Spleen (tissue), 11 donors: ENCODE measurements at regions not wholly inside any gene's neighbourhood (a gene's known extent, or its start where the extent isn't known, plus 50 kb on each side); places are given as distances from the start of the nearest gene placed in this dataset.

Experiments used
- DNase-seq: peaks from one replicate; pipeline ENCODE4 v3.0.0-alpha.2; 2020
- H3K27ac ChIP-seq, 8 donors: fragments of 200-600 bp; sonication (generic) in 7 of 8; 1 replicate in 4 of 8; 2 replicates in 4 of 8; pipeline versions ENCODE4 v1.5.0 to v1.8.0; 2016 to 2021; ENCODE audit warnings: inconsistent platforms in 4 of 8, mild to moderate bottlenecking in 4 of 8, moderate library complexity in 1 of 8
- H3K27me3 ChIP-seq, 7 donors: fragments of 200-600 bp; sonication (generic) in 6 of 7; replicated peaks in 1 of 7; 1 replicate in 4 of 7; 2 replicates in 3 of 7; pipeline versions ENCODE4 v1.5.0 to v1.8.0; 2016 to 2021; ENCODE audit warnings: inconsistent platforms in 3 of 7, mild to moderate bottlenecking in 1 of 7
- H3K36me3 ChIP-seq, 6 donors: fragments of 200-600 bp; sonication (generic) in 5 of 6; 1 replicate in 4 of 6; 2 replicates in 2 of 6; pipeline versions ENCODE4 v1.5.0 to v1.8.0; 2016 to 2021; ENCODE audit warnings: inconsistent platforms in 2 of 6
- H3K4me1 ChIP-seq, 6 donors: fragments of 200-600 bp; sonication (generic) in 5 of 6; 1 replicate in 3 of 6; 2 replicates in 3 of 6; pipeline versions ENCODE4 v1.5.0 to v1.8.0; 2016 to 2021; ENCODE audit warnings: inconsistent platforms in 3 of 6
- H3K4me3 ChIP-seq, 8 donors: fragments of 200-600 bp; sonication (generic) in 7 of 8; 1 replicate in 4 of 8; 2 replicates in 4 of 8; pipeline versions ENCODE4 v1.5.0 to v1.8.0; 2016 to 2021; ENCODE audit warnings: inconsistent platforms in 4 of 8, mild to moderate bottlenecking in 4 of 8, moderate library complexity in 2 of 8
- H3K9me3 ChIP-seq, 8 donors: fragments of 200-600 bp; sonication (generic) in 7 of 8; 1 replicate in 4 of 8; 2 replicates in 4 of 8; pipeline versions ENCODE4 v1.5.0 to v1.8.0; 2016 to 2021; ENCODE audit warnings: inconsistent platforms in 4 of 8
- CTCF ChIP-seq, 11 experiments: fragments of 200-600 bp in 7 of 11; fragments of 450-650 bp in 4 of 11; sonication (generic) in 4 of 11; IDR thresholded peaks in 8 of 11; conservative IDR thresholded peaks in 3 of 11; 1 replicate in 7 of 11; 2 replicates in 4 of 11; pipeline versions ENCODE4 v1.4.0 to v1.8.0; 2016 to 2021; ENCODE audit warnings: antibody characterized with exemption in 11 of 11, inconsistent platforms in 4 of 11, mild to moderate bottlenecking in 1 of 11
- POLR2A ChIP-seq, 3 donors: fragments of 450-650 bp; IDR thresholded peaks; one replicate each; pipeline ENCODE4 v1.5.1; 2017; ENCODE audit warnings: antibody characterized with exemption in 3 of 3, mild to moderate bottlenecking in 1 of 3
- POLR2AphosphoS5 ChIP-seq, 3 donors: sonication (generic); formaldehyde crosslinking; IDR thresholded peaks; one replicate each; pipeline ENCODE4 v1.5.1; 2017; ENCODE audit warnings: antibody characterized with exemption in 3 of 3
- WGBS, 5 donors: extraction: QIAGEN DNeasy Blood & Tissue Kit in 3 of 5; methylation state at CpG; one replicate each; pipeline versions ENCODE4 v1.1.5 to v1.1.7; 2013 to 2018; 5-methylcytosine and 5-hydroxymethylcytosine counted together
- intact Hi-C: fragments of 100-400 bp; cut with DNase I; formaldehyde crosslinking; loops from one replicate; pipeline ENCODE4 v1.15.0; 2023; ENCODE audit warnings: low total_unique reads
- donor health status: healthy with polysubstance abuse.
- donor health status: DM: no; HTN: no; CAD: no; lungs with moderate emphysema.
- donor health status: DM: no; HTN: no; CAD: no.
- donor health status: Bipolar disorder and iron deficiency.
- donor health status: healthy.
- donor health status: DM: no; HTN: no; CAD: no.
- donor health status: DM: yes; HTN: yes; CAD: no.

DNA sequence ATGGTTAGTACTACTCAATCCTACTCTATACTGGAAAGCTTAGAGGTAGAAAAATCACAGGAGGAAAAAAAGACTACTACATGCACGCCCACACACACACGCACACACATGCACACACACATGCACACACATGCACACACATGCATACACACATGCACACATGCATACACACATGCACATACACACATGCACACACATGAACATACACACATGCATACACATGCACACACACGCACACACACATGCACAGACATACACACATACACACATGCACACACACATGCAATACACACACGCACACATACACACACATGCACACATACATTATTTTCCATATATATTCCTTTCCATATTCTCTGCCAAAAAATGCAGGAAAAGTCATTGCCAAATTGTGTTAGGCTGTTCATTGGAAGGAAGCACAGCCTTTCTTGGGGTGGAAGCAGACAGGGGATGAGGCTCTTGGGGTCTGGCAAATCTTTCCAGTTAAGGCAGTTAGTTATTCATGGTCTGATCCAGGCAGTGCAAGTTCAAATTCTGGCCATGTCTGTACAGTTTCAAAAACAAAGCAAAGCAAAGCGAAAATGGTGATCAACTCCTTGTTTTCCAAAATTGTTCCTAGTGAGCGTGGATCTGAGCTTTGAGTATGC lies 187.9 kb upstream of the EGFLAM start:
- no peaks in the 10 kb centered on the region for H3K36me3 ChIP-seq

GRCh38 chr5:38069360-38069759 lies 189.0 kb upstream of the EGFLAM start:
- Histone ChIP-seq H3K27ac (peak overlapping the region in 6 of 8 donors; percentile 19 to 64 (median 38)), H3K27me3 (no peaks in the 10 kb centered on the region), H3K4me1 (peaks cover 0 to 10% (median 0%) of the 10 kb centered on the region in 6 donors), H3K9me3 (peaks cover 0 to 19% (median 12%) of the 10 kb centered on the region in 8 donors), H3K36me3 (no peaks in the 10 kb centered on the region), H3K4me3 (no peak overlapping the region)
- WGBS, 5 donors = 50 to 81% (median 72%) methylated on average over 3 of the region's 3 CpGs
- TF ChIP-seq POLR2A (IDR thresholded peaks at IDR 0.05) (no peak), CTCF (IDR thresholded peaks at IDR 0.05 in 8 of 11, conservative IDR thresholded peaks at IDR 0.05 in 3 of 11) (no peak), POLR2AphosphoS5 (IDR thresholded peaks at IDR 0.05) (peak in 1 of 3 donors; percentile 68)
- DNase-seq = no peak
- intact Hi-C loops = no loop called here

More for the DNA sequence above, 187.9 kb upstream of the EGFLAM start:
- 87 to 96% (median 91%) methylated on average over 6 of the region's 6 CpGs for WGBS, 5 donors
- no peak overlapping the region for H3K4me3 ChIP-seq
- H3K27me3 ChIP-seq = no peaks in the 10 kb centered on the region
- no peak for TF ChIP-seq POLR2AphosphoS5 (IDR thresholded peaks at IDR 0.05)
- TF ChIP-seq CTCF (IDR thresholded peaks at IDR 0.05 in 8 of 11, conservative IDR thresholded peaks at IDR 0.05 in 3 of 11) = no peak
- TF ChIP-seq POLR2A (IDR thresholded peaks at IDR 0.05) = no peak
- H3K4me1 ChIP-seq = peaks cover 0 to 10% (median 0%) of the 10 kb centered on the region in 6 donors
- peaks cover 0 to 15% (median 9%) of the 10 kb centered on the region in 8 donors for H3K9me3 ChIP-seq
- no peak for DNase-seq
- intact Hi-C loops = no loop called here
- no peak overlapping the region for H3K27ac ChIP-seq

DNA sequence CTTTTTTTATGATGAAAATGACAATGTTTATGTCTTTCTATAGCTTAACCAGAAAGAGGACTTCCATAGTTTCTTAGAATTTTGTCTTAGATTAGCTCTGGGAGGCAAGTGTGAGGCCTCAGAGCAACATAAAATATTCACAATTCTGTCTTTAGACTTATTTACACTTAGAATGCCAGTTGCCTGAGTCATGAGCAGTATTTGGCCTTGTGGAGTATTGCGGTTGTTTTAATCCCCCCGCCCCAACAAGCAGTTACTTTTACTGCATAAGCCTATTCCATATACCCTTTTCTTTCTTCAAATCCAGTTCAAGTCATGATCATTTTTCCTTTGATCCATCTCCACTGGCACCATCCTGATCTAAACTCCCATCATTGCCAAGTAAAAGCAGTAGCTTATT lies 198.0 kb upstream of the EGFLAM start:
- Histone ChIP-seq H3K36me3 (no peaks in the 10 kb centered on the region), H3K9me3 (peaks cover 0 to 6% (median under 1%) of the 10 kb centered on the region in 8 donors), H3K27ac (no peak overlapping the region), H3K4me1 (no peaks in the 10 kb centered on the region), H3K27me3 (no peaks in the 10 kb centered on the region), H3K4me3 (no peak overlapping the region)
- intact Hi-C loops = no loop called here
- TF ChIP-seq POLR2AphosphoS5 (IDR thresholded peaks at IDR 0.05) (no peak), CTCF (IDR thresholded peaks at IDR 0.05 in 8 of 11, conservative IDR thresholded peaks at IDR 0.05 in 3 of 11) (no peak), POLR2A (IDR thresholded peaks at IDR 0.05) (no peak)
- DNase-seq = no peak
- WGBS, 5 donors = 84 to 100% (median 93%) methylated on average over 2 of the region's 2 CpGs

- H3K4me1 ChIP-seq = no peaks in the 10 kb centered on the region
- no peak for DNase-seq
- intact Hi-C loops = no loop called here
- H3K9me3 ChIP-seq = peaks cover 0 to 3% (median 0%) of the 10 kb centered on the region in 8 donors
- TF ChIP-seq POLR2AphosphoS5 (IDR thresholded peaks at IDR 0.05) (no peak), CTCF (IDR thresholded peaks at IDR 0.05 in 8 of 11, conservative IDR thresholded peaks at IDR 0.05 in 3 of 11) (no peak), POLR2A (IDR thresholded peaks at IDR 0.05) (no peak)
- H3K36me3 ChIP-seq = no peaks in the 10 kb centered on the region
- no peak overlapping the region for H3K4me3 ChIP-seq
- whole genome bisulfite sequencing, 5 donors = 88 to 96% (median 90%) methylated on average over 6 of the region's 6 CpGs
- H3K27me3 ChIP-seq = no peaks in the 10 kb centered on the region
- H3K27ac ChIP-seq = no peak overlapping the region
Observed at GRCh38 chr5:38059876-38060275, 198.5 kb upstream of the EGFLAM start.
